ENCODE measurements at regions not wholly inside any gene's neighbourhood (a gene's known extent, or its start where the extent isn't known, plus 50 kb on each side); places are given as distances from the start of the nearest gene placed in this dataset.
"Not testable (repeated sequence)": the region's sequence is repeated elsewhere in the genome, so short reads cannot be mapped to it uniquely, and the experiment has no call there.

DNA sequence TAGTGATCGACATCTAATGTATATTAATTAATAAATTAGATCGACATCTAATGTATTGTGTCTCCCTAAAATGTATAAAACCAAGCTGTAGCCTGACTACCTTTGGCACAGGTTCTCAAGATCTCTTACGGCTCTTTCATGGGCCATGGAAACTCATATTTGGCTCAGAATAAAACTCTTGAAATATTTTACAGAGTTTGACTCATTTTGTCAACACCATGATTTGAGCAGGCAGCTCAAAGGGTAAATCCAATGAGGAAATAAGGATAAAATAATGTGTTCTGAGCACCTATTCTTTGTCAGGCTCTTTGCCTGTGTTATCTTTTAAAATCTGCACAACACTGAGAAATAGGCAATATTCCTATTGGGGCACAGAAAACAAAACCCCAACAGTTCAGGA is 223.4 kb upstream of the DUSP10 start:
- TF ChIP-seq, protein P1, sequence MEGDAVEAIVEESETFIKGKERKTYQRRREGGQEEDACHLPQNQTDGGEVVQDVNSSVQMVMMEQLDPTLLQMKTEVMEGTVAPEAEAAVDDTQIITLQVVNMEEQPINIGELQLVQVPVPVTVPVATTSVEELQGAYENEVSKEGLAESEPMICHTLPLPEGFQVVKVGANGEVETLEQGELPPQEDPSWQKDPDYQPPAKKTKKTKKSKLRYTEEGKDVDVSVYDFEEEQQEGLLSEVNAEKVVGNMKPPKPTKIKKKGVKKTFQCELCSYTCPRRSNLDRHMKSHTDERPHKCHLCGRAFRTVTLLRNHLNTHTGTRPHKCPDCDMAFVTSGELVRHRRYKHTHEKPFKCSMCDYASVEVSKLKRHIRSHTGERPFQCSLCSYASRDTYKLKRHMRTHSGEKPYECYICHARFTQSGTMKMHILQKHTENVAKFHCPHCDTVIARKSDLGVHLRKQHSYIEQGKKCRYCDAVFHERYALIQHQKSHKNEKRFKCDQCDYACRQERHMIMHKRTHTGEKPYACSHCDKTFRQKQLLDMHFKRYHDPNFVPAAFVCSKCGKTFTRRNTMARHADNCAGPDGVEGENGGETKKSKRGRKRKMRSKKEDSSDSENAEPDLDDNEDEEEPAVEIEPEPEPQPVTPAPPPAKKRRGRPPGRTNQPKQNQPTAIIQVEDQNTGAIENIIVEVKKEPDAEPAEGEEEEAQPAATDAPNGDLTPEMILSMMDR (IDR thresholded peaks at IDR 0.05; ENCODE audit: low read depth, low read length, missing control alignments) = no peak
- no peak for DNase-seq (ENCODE audit: low read depth)
- no peak overlapping the region for H3K4me3 ChIP-seq (ENCODE audit: low read depth, low read length)

DNA sequence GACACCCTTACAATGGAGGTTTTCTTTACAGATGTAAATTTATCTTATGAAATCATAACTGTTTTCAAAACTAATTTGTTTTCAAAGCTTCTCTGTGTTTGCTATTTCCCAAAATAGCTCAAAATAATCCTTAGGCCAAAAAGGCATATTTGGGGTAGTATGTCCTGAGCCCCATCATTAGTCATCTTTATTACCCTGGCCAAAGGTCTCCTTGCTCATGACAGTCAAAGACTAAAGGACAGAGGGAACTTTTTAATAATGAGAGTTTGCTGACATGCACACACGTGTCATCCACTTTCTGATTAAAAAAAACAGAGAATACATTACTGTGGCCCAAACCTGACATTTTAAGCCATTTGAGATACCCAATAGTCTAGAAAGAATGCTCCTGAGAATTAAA is 221.9 kb upstream of the DUSP10 start:
- H3K4me3 ChIP-seq (ENCODE audit: low read depth, low read length) = no peak overlapping the region
- TF ChIP-seq, protein P1 (IDR thresholded peaks at IDR 0.05; ENCODE audit: low read depth, low read length, missing control alignments) = no peak
- no peak for DNase-seq (ENCODE audit: low read depth)

DNA sequence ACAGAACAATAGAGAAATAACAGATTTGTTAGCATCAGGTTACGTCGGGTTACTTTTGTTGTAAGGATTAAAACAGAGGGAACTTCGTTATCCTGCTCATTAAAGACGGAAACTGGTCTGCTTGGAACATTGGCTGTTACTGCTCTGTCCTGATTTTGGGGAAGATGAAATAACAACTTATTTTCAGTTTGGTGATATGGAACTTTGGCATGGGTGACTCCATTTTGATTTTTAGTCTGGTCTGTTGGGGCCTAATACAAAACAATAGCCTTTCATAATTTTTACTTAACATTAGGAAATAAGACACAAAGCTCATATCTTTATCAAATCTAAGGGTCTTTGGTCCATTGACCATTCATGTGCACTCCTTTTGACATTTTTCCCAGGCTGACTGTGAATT is 220.5 kb upstream of the DUSP10 start:
- TF ChIP-seq, protein P1 (IDR thresholded peaks at IDR 0.05; ENCODE audit: low read depth, low read length, missing control alignments) = no peak
- no peak for DNase-seq (ENCODE audit: low read depth)
- no peak overlapping the region for H3K4me3 ChIP-seq (ENCODE audit: low read depth, low read length)

DNA sequence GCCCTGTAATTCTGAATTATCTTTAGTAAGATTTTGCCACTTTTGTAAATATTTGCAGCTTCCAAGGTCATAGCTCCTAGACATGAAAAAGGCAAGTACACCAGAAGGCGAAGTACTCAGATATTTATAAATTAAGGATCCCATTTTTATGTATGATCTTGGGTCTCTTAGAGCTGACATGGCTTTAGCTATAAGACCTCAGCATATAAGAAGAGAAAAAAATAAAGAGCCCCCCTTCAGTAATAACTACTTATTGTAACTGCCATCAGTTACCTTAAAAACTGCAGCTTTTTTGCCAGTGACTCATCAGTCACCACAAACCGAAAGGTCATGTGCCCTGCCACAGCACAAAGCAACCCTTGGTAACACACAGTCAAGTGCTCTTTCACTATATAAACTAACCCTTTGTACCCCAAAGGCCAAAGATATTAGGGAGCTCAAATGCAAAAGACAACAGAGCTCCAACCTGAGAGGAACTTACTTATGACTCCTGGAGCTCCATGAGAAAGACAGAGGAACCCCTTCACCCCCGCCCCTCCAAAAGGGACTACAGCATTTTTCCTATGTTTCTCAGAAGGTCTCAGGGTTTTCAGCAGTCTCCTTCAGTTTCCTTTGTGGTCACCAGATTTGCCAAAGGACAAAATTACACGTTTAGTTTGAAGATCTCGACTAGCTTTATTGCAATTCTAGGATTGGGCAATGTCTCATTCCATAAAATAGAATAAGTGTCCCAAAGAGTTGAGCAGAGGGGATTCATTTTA is 219.8 kb upstream of the DUSP10 start:
- H3K4me3 ChIP-seq (ENCODE audit: low read depth, low read length) = no peak overlapping the region
- TF ChIP-seq, protein P1 (IDR thresholded peaks at IDR 0.05; ENCODE audit: low read depth, low read length, missing control alignments) = no peak
- DNase-seq (ENCODE audit: low read depth) = peak; percentile 25

DNA sequence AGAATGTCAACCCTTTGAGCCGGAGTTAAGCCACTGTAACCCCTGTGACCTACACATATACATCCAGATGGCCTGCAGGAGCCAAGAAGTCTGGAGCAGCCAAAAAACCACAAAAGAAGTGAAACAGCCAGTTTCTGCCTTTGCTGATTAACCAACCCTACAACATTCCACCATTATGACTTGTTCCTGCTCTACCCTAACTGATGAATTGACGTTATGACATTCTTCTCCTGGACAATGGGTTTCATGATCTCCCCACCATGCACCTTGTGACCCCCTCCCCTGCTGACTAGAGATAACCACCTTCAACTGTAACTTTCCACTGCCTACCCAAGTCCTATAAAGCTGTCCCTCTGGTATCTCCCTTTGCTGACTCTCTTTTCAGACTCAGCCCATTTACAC is 216.3 kb upstream of the DUSP10 start:
- H3K4me3 ChIP-seq (ENCODE audit: low read depth, low read length); DNase-seq (ENCODE audit: low read depth): not testable (repeated sequence)

DNA sequence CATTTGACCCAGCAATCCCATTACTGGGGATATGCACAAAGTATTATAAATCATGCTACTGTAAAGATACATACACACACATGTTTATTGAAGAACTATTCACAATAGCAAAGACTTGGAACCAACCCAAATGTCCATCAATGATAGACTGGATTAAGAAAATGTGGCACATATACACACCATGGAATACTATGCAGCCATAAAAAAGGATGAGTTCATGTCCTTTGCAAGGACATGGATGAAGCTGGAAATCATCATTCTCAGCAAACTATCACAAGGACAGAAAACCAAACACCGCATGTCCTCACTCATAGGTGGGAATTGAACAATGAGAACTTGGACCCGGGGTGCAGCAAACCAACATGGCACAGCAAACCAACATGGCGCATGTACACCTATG is 215.5 kb upstream of the DUSP10 start:
- not testable (repeated sequence) for DNase-seq (ENCODE audit: low read depth); H3K4me3 ChIP-seq (ENCODE audit: low read depth, low read length)

DNA sequence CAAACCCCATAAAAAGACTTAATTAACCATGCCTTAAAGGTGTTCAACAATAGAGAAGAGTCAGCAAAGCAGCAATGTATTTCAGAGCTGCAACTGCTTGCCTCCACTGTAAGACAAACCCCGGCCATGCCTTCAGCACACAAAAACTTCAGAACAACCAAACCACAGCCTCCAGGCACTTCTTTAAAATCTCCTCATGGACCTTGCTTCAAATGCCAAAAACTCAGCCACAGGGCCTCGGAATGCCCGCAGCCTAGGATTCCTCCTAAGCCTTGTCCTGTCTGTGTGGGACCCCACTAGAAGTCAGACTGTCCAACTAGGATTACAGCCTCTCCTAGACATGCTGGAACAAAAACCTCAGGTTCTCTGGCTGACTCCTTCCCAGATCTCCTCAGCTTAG is 208.1 kb upstream of the DUSP10 start:
- no peak overlapping the region for H3K4me3 ChIP-seq (ENCODE audit: low read depth, low read length)
- TF ChIP-seq, protein P1 (IDR thresholded peaks at IDR 0.05; ENCODE audit: low read depth, low read length, missing control alignments) = no peak

DNA sequence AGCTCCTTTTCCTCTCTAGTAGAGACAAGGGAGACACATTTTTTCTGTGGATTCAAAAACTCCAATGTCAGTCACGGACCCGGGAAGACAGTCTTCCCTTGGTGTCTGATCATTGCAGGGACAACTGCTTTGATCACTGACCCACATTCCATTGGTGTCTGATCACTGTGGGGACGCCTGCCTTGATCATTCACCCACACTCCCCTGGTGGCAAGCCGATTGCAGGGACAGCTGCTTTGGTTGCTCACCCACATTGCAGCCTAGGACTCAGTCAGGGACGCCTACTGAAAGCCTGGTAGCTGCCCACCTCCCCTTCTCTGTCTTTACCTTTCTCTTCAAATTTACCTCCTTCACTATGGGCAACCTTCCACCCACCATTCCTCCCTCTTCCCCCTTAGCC is 206.6 kb upstream of the DUSP10 start:
- DNase-seq (ENCODE audit: low read depth) = no peak
- TF ChIP-seq, protein P1 (IDR thresholded peaks at IDR 0.05; ENCODE audit: low read depth, low read length, missing control alignments) = no peak
- H3K4me3 ChIP-seq (ENCODE audit: low read depth, low read length) = no peak overlapping the region

More for the DNA sequence above, 208.1 kb upstream of the DUSP10 start:
- no peak for DNase-seq (ENCODE audit: low read depth)

Measured in GM12864 (cell line).